ENCODE measurements at regions not wholly inside any gene's neighbourhood (a gene's known extent, or its start where the extent isn't known, plus 50 kb on each side); places are given as distances from the start of the nearest gene placed in this dataset.

DNA sequence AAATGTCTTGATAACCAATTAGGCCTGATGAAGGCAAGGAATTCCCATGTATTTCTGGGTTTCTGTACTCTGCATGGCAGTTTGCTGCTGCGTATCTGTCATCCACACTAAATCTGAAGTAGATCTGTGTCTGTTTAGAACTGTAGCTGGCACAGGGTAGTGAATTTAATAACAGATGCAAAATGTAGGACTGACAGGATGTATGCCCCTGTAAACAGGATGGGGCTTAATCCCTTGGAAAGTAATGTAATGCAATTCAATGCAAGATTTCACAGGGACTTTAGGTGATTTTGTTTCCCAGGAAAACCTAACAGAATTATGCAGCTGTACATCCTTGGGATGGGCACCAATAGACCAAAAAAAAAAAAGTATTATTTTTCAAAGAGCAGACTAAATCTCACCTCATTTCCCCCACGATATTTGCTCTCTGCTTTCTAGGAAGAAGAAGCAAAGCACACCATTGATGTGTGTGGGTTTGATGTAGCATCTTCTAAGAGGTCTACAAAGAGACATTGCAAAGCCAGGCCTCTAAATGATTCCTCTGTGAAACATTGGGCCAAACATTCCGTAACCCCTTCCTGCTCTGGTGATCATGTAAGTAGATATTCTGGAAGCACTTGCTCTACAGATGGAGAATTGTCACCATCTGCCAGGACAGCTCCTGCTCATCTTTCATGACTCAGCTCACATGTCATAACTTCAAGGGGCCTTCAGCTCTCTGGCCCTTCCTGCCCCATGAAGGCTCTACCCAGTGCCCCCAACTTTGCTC lies 464.3 kb upstream of the RGMA start:
- no peak for DNase-seq (ENCODE audit: low spot score)

DNA sequence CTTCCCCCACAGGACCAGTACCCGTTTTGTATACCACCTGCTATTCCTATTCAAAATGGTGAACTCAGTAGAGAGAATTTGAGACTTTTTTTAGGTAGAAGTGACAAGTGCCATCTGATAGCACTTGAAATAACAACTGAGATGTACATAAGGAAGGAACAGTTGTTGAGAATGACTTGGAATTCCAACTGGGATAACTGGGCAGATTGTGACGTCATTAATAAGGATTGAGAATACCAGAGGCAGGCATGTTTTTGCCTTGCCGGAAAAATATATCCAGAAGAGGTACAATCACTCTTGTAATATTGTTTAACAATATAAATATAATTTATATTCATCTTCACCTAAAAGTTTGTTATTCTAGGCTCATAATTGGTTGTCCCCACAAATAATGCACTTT lies 454.1 kb upstream of the RGMA start:
- DNase-seq (ENCODE audit: low spot score) = no peak

DNA sequence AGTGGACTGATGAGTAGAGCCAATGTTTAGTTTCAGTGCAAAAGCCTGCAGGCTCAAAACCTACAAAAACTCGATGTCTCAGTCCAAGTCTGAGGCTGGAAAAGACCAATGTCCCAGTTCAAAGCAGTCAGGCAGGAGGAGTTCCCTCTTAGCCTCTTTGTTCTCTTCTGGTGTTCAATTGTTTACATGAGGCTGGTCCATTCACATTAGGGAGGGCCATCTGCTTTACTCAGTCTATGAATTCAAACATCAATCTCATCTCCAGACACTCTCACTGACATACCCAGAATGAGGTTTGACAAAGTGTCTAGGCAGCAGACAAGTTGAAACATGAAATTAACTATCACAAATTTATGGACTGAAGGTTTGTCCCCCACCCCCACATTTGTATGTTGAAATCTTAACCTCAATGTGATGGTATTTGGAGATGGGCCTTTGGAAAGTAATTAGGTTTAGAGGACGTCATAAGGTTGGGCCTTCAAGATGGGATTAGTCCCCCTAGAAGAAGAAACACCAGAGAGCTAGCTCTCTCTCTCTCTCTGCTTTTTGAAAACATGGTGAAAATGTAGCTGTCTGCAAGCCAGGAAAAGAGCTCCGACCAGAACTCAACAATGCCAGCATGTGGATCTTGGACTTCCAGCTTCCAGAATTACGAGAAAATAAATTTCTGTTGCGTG lies 438.5 kb upstream of the RGMA start:
- no peak for DNase-seq (ENCODE audit: low spot score)

DNA sequence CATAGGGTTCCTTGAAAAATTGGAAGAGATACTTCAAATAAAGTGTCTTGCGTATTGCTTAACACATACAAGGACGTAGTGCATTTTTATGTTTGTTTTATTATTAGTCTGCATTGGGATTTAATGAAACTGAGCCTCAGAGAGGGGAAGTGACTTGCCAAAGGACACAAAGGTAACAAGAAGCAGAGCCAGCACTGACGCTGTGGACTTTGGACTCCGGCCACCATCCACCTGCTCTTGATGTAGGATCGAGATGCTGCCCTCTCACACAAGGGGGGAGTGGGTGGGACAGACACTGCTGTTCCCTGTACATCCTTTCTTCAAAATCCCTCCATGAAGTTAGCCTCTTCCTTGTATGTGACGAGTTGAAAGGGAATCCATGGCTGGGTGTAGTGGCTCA lies 435.4 kb upstream of the RGMA start:
- DNase-seq (ENCODE audit: low spot score) = no peak

DNA sequence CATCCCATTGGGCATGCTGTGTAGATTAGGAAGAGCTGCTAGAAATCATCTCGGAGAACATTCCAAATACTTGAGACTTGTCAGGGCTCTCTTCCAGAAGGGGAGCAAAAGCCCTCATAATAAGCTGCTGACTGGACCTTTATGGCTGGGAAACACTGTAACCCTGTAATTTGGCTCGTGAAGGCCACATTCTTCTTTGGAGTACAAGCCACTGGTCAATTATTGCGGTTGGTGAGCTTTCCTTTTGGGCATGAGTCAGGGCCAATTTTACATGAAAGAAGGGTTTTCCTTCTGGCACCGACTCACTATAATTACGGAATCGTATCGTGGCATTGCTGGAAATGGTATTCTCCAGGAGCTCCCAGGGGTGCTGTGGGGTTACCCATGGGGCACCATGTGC lies 434.5 kb upstream of the RGMA start:
- DNase-seq (ENCODE audit: low spot score) = no peak

DNA sequence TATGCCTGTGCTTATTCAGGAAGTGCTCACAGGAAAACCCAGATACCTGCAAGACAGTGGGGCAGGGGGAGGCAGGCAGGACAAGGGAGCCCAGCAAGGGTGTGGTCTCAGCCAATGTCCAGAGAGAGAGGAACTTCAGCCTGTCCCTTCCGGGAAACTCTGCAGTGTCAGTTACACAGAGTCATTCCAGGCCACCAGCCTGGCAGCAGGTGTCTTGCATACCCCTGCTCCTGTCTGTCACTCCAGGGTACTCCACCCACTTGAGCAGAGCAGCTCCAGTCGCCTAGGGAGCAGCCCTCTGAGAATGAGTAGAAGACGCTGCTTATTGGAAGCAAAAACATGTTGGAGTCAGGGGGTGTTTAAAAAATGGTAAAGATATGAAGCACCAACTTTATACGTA lies 431.2 kb upstream of the RGMA start:
- no peak for DNase-seq (ENCODE audit: low spot score)

DNA sequence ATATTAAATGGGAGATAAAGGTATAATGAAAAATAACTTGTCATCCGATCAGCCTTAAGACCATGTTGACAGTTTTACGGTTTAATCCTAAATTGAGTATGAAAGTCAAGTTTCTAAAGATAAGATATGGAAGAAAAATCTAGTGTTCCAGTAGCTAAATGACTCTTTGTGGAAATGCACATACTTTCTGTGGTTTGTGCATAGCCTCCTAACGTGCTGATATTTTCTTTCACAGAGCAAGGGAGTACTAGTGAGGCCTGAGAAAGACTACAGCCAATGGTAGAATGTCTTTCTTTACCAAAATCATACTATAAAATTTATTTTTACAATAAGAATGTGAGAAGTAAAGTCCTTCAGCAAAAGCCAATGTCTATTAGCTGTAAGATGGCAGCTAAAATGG lies 430.6 kb upstream of the RGMA start:
- DNase-seq (ENCODE audit: low spot score) = no peak

DNA sequence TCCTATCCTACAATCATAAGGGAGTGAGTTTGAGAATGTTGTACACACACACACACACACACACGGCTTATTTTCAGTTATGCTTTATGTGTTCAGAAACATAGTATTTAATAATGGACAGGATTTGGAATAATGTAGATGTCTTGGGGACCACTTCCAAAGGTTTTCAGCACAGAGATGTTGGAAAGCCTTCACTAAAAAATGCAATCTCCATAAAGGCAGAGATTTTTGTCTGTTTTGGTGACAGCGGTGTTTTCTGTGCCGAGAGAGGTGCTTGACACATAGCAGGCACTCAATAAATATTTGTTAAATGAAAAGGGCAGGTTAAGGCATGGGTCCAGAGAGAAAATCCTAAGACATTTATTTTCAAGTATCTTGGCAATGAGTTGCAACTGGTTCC lies 428.2 kb upstream of the RGMA start:
- DNase-seq (ENCODE audit: low spot score) = no peak

DNA sequence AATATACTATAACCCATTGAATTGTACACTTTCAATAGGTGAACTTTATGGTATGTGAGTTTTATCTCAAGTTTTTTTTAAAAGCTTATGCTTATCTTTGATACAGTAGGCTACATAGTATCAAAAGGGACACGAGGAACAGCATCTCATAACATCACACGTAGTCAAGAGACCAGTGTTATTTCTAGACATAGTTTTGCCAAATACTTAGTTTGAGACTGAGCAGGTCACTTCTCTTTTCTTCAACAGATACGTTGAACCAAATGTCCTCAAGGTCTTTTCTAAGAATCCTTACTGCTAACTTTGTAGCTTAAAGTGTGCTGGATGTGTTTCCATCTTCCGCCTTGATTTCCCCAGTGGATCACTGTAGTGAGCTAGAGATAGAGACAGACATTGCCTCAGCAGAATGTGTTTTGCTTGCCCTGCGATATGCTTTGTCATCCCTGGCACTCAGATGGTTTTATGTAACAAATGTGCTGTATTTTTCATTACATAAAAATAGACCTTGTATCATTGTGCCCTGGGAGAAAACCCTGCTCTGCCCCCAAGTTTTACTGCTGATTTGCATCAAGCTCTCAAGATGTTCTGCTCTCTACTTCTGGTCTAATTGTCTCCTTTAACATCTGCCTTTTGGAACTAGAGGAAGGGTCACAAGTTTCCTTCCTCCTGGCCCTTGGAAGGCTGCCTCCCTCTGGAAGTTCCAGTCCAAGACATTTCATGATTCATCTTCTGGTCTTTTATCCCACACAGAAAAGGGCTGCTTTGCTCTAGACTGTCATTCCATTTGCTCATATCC lies 426.4 kb upstream of the RGMA start:
- no peak for DNase-seq (ENCODE audit: low spot score)

DNA sequence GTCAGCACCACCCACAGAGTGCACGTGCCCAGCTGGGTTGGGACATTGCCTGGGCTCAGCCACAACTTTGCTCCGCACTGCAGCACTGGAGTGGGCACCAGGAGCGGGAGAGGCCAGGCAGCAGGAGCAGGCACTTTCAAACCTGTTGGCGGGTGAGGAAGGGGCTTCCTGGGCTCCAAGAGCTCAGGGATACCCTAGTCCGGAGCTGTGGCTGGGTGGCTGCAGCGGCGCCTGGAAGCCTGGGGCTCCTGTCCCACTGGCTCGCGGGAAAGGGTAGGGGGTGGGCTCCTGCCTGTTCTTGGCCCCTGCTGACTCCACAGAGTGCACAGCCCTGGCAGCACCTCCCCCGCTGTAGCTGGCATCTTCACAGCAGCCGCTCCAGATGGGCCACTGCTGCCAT lies 417.6 kb upstream of the RGMA start:
- DNase-seq (ENCODE audit: low spot score) = no peak

DNA sequence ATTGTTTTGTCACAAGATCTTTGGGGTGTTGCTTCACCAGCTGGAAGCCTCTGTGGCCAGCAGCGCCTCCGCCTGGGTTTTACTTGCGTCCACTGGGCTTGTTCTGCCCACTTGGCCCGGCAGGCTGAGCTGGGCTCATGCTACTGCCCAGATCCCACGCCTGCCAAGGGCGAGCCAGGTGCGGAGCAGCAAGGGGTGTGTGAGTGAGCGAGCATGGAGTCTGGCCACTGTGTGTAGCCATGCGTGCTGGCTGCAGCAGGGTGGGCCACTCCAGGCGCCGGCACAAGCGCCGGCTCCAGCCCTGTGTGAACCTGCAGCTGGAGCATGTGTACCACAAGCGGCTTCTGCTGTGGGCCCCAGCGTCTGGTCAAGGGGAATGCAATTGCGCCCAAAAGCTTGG lies 416.5 kb upstream of the RGMA start:
- no peak for DNase-seq (ENCODE audit: low spot score)

DNA sequence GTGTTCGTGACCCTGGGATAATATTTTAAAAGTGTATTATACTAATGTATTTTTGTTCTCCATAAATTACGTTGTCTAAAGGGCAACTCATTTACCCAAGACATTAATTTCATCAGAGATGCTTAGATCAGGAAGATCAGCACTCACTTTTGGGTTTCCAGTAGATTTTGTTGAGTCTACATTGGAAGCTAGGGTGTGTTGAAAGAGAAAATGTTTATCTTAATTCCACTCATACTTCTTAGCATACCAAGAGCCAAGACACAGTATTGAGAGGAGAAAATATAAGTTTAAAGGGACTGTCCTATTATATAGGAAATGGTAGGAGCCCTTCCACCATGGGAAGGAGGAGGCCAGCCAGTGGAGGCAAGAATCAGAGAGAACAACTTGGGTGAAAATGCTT lies 412.9 kb upstream of the RGMA start:
- DNase-seq (ENCODE audit: low spot score) = no peak

DNA sequence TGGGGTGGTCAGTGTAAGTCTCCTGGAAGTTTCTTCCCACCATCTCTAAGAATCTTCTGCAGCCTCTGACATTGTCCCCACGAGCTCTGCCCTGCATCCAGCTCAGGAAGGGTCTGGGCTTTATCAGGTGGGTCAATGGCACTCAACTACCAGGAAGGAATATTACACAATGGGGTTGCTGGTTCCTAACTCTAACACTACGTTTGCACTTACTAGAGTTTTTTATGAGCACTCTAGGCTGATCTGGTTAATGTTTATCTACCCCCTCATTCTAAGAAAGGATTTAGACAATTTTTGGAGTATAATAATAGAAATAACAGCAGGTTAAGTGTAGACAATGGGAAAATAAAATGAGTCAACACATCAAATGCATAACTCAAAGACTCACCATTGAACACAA lies 411.1 kb upstream of the RGMA start:
- DNase-seq (ENCODE audit: low spot score) = no peak

DNA sequence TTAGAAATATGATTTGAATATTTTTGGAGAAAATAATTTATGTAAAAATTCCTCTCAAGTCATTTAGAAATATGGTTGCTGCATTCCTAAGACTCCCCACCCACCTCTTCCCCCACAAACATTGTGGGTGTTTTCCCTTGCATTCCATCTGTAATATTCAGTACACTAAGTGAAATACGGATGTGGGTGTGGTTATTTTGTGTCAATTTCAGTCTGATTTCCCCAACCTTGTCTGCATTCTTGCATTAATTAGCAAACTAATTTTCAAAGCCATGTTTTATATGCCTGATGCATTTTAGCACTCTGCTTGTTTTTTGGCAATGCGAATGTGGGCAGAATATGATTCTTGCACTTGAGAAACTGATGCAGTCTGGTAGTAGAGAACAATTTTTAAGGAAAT lies 408.3 kb upstream of the RGMA start:
- no peak for DNase-seq (ENCODE audit: low spot score)

DNA sequence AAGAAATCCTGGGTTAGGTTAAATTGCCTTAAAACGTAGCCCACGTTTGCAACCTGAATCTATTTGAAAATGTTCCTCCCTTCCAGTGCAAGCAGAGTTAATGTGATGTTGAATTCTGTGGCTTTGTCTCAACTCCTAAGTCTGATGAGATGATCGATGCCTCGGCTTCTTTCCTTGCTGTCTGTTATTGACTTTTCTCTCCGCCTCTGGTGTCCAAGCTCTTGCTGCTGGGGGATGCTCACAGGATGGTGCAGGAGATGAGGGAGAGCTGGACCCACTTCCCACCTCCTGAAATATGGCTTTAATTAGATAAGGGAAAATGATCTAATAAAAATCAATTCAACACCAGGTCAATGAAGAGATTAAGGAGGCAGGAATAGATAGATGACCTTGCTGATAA lies 407.9 kb upstream of the RGMA start:
- DNase-seq (ENCODE audit: low spot score) = no peak

DNA sequence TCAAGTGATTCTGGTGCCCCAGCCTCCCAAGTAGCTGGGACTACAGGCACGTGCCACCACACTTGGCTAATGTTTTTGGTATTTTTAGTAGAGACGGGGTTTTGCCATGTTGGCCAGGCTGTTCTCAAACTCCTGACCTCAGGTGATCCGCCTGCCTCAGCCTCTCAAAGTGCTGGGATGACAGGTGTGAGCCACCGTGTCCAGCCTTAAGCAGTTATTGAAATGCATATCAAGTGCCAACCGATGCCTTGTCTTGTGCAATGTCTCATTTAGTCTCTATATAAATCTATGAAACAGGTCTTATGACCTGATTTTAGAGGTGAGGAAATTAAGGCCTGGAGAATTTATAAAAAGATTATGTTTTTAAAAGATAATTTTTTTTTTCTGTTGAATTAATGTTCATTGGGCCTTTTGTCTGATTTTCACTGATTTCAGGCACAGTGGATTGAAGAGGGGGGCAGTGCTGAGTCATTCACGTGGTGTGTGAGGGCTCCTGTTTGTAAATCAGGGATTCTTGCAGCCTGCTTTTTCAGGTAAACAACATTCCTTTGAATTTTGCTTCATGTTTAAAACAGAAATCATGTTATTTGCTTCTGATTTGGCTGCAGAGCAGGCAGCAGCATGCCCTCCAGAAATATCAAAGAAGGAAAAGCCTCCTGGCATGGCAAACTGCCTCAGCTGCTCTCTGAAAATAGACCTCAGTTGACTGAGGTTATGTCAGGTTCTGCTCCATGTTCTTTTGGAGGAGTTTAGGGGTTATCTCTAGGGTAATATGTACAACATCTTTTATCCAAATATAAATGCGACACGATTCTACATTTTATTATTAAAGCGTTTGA lies 407.0 kb upstream of the RGMA start:
- DNase-seq (ENCODE audit: low spot score) = no peak

DNA sequence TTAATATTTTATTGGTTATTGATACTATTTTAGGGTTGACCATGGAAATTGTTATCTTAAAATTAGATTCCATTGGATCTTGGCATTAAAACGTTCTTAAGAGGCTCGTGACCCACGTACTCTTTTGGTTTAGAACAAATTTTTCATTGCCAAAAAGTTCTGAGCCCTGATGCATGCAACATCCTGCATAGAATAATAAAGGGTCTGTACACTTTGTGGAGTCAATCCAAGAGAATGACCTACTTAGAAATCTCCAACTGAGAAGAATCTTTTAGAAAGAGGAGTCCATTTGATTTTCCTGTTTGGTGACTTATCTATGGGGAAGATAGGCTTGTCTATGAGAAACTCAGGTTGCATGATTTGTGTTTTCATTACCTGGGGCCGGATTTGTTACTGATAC lies 404.2 kb upstream of the RGMA start:
- no peak for DNase-seq (ENCODE audit: low spot score)

DNA sequence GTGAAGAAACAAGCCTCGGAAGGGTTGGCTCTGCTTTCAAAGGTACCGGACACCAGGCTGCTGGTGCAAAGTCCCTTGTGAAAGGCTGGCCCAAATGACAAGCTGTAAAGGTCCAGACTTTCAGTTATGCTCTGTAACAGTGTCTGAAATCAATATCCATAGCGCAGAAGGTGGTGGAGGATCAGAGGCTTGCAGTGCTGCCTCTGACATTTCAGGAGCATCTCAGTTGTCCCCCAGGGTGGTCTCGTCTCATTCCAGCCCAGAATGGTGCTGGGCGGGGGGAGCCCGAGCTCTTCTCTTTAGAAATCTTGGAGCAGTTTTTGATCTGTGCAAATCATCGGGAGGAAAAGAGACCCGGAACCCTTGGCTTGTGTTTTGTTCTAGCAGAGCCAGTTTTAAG lies 402.3 kb upstream of the RGMA start:
- DNase-seq (ENCODE audit: low spot score) = no peak

DNA sequence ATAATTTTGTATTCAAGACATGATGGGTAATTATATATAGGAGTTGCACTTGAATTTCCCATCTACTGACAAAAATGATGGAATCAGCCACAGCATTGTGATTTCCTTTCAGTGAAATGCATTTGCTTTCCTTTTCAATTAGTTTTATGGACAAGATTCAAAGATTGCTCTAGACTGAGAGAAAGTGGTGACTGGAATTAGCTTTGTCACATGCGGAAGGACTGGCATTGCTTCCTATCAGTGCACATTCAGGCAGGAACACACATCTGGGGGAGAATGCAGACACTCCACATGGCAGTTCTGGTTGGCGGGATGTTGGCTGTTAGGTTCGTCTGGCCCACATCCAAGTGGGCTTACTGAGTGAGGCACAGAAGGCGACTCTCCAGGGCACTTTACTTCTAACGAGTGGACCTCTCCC lies 399.3 kb upstream of the RGMA start:
- no peak for DNase-seq (ENCODE audit: low spot score)

DNA sequence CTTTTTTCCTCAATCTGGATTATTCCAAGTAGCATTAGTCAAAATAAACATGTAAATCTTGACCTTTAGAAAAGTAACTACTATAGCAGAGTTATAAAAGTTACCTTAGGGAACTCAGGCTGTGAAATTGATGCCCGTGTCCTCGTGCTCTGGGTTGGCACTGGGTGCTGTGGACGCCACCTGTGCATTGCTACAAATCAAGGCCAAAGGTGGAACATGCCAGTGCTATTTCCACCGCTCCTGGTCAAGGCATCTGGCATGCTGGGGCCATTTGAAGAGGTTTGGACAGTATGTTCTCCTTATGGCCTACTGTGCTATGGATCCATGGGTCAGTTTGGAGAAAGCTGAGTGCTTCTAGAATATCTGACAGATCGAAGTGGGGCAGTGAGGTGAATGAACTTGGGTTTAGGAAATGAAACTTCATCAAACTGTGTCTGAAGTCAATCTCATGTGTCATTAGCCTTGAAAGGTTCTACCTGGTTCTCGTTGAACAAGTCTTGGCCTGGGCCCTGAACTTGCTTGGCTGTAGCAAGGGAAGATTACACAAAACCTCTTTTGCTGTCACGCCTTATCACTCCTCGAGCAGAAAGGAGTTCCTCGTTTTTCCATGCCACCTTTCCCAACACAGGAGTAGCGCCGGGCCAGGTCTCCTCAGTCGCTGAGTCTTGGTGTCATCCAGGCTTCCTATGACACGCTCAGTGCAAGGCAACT lies 397.6 kb upstream of the RGMA start:
- no peak for DNase-seq (ENCODE audit: low spot score)

DNA sequence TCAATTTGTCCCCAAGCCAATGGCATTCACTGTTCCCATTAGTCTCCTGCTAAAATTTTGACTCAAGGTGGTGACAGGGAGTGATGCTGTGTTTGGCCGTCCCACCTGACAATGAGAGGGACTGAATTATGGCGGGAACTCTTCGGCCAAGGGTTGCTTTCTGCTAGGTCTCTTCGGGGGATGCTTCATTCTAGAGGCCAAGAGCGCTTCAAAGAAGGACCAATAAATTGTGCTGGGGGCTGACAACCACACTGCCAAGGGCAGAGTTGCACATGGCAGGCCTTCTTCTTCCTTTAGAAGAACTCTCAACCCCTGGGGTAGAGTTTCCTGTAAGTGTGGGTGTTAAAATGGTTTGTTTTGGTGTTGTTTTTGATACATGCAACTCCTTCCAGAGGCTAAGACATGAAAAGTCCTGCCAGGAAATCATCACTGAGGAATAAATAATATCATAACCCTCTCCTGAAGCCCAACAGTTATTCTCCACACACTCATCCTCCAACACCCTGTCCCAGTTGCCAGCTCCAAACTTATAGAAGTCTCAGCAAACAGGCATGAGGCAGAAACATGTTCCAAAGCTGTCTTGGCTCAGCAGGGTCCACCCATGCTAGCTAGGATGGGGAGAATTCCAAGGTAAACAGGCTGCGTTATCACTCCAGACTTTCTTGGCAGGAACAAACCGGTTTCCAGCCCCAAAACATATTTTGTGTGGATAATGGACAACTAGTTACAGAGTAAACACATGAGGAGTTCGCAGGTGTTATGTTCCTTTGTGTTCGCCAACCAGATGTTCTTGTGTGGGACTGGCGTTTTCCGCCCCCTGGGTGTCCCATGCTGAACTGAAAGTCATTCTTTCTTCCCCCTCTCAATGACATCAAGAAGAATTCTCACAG lies 396.7 kb upstream of the RGMA start:
- no peak for DNase-seq (ENCODE audit: low spot score)
